ENCODE measurements at regions not wholly inside any gene's neighbourhood (a gene's known extent, or its start where the extent isn't known, plus 50 kb on each side); places are given as distances from the start of the nearest gene placed in this dataset.
"Not testable (repeated sequence)": the region's sequence is repeated elsewhere in the genome, so short reads cannot be mapped to it uniquely, and the experiment has no call there.

- DNase-seq (ENCODE audit: low read depth), result no peak
Measured at GRCh38 chr4:158958489-158959270, 144.2 kb upstream of the RAPGEF2 start.

GRCh38 chr4:158962393-158962792 is 140.5 kb upstream of the RAPGEF2 start:
- no peak for DNase-seq (ENCODE audit: low read depth)

GRCh38 chr4:158963282-158963681 is 139.6 kb upstream of the RAPGEF2 start:
- not testable (repeated sequence) for DNase-seq (ENCODE audit: low read depth)

- no peak for DNase-seq (ENCODE audit: low read depth)
Measured at GRCh38 chr4:158964114-158964727, 138.7 kb upstream of the RAPGEF2 start.

- no peak for DNase-seq (ENCODE audit: low read depth)
Measured at GRCh38 chr4:158964728-158965124, 138.2 kb upstream of the RAPGEF2 start.

GRCh38 chr4:158965226-158965625 is 137.7 kb upstream of the RAPGEF2 start:
- DNase-seq (ENCODE audit: low read depth), result no peak

GRCh38 chr4:158966091-158966490 is 136.8 kb upstream of the RAPGEF2 start:
- no peak for DNase-seq (ENCODE audit: low read depth)

GRCh38 chr4:158968961-158969360 is 133.9 kb upstream of the RAPGEF2 start:
- DNase-seq (ENCODE audit: low read depth), result no peak

- DNase-seq (ENCODE audit: low read depth), result no peak
Measured at GRCh38 chr4:158970812-158971211, 132.1 kb upstream of the RAPGEF2 start.

- DNase-seq (ENCODE audit: low read depth), result not testable (repeated sequence)
Measured at GRCh38 chr4:158974438-158974837, 128.4 kb upstream of the RAPGEF2 start.

GRCh38 chr4:158980711-158981110 is 122.2 kb upstream of the RAPGEF2 start:
- DNase-seq (ENCODE audit: low read depth), result not testable (repeated sequence)

GRCh38 chr4:158991534-158992155 is 111.2 kb upstream of the RAPGEF2 start:
- DNase-seq (ENCODE audit: low read depth), result no peak

- no peak for DNase-seq (ENCODE audit: low read depth)
Measured at GRCh38 chr4:158993891-158994290, 109.0 kb upstream of the RAPGEF2 start.

GRCh38 chr4:158995040-158995439 is 107.8 kb upstream of the RAPGEF2 start:
- DNase-seq (ENCODE audit: low read depth), result no peak

- no peak for DNase-seq (ENCODE audit: low read depth)
Measured at GRCh38 chr4:158995965-158996364, 106.9 kb upstream of the RAPGEF2 start.

GRCh38 chr4:158996669-158997074 is 106.2 kb upstream of the RAPGEF2 start:
- no peak for DNase-seq (ENCODE audit: low read depth)

GRCh38 chr4:158997660-158998349 is 105.1 kb upstream of the RAPGEF2 start:
- DNase-seq (ENCODE audit: low read depth), result no peak

GRCh38 chr4:158998624-158999023 is 104.3 kb upstream of the RAPGEF2 start:
- DNase-seq (ENCODE audit: low read depth), result no peak

GRCh38 chr4:158999166-158999682 is 103.7 kb upstream of the RAPGEF2 start:
- DNase-seq (ENCODE audit: low read depth), result no peak

GRCh38 chr4:158999849-159000248 is 103.0 kb upstream of the RAPGEF2 start:
- no peak for DNase-seq (ENCODE audit: low read depth)

GRCh38 chr4:159002950-159003349 is 99.9 kb upstream of the RAPGEF2 start:
- no peak for DNase-seq (ENCODE audit: low read depth)

Data from CMK (cell line).